MM.1S (cell line): ENCODE measurements at regions not wholly inside any gene's neighbourhood (a gene's known extent, or its start where the extent isn't known, plus 50 kb on each side); places are given as distances from the start of the nearest gene placed in this dataset.

Source experiments
- DNase-seq: peaks from one replicate; pipeline ENCODE4 v3.0.0-alpha.2; 2015
- H2AFZ ChIP-seq: fragments of 300-600 bp; sonication (generic); 2 replicates; pipeline ENCODE4 v1.6.0; 2016; ENCODE audit warnings: antibody characterized with exemption, low read length
- H3F3A ChIP-seq: fragments of 300-600 bp; sonication (generic); 2 replicates; pipeline ENCODE4 v1.6.1; 2016; ENCODE audit warnings: mild to moderate bottlenecking, antibody characterized with exemption, low read length, moderate library complexity, mixed read lengths; ENCODE audit not compliant: insufficient read depth
- H3K27ac ChIP-seq: fragments of 300-600 bp; sonication (generic); 2 replicates; pipeline ENCODE4 v1.5.1; 2016; ENCODE audit warnings: mild to moderate bottlenecking, low read length
- H3K27me3 ChIP-seq: fragments of 300-600 bp; sonication (generic); replicated peaks from 2 replicates; pipeline ENCODE4 v1.6.0; 2016; ENCODE audit warnings: low read length; ENCODE audit not compliant: insufficient read depth
- H3K36me3 ChIP-seq: fragments of 300-600 bp; sonication (generic); replicated peaks from 2 replicates; pipeline ENCODE4 v1.6.1; 2016; ENCODE audit warnings: mild to moderate bottlenecking, low read length, mixed read lengths; ENCODE audit not compliant: insufficient read depth
- H3K4me1 ChIP-seq: fragments of 300-600 bp; sonication (generic); 2 replicates; pipeline ENCODE4 v1.6.1; 2016; ENCODE audit warnings: low read length, mixed read lengths
- H3K4me2 ChIP-seq: fragments of 300-600 bp; sonication (generic); 2 replicates; pipeline ENCODE4 v1.6.0; 2016; ENCODE audit warnings: low read depth, low read length
- H3K4me3 ChIP-seq: fragments of 300-600 bp; sonication (generic); 2 replicates; pipeline ENCODE4 v1.5.1; 2016; ENCODE audit warnings: low read length, mixed read lengths
- H3K79me2 ChIP-seq: fragments of 300-600 bp; sonication (generic); 2 replicates; pipeline ENCODE4 v1.6.1; 2016; ENCODE audit warnings: mixed run types, low read length, mixed read lengths
- H3K9ac ChIP-seq: fragments of 300-600 bp; sonication (generic); 2 replicates; pipeline ENCODE4 v1.6.1; 2016; ENCODE audit warnings: low read length, mixed read lengths
- H3K9me2 ChIP-seq: fragments of 300-600 bp; sonication (generic); replicated peaks from 2 replicates; pipeline ENCODE4 v1.6.1; 2016; ENCODE audit warnings: mild to moderate bottlenecking, low read length, mixed read lengths; ENCODE audit not compliant: insufficient read depth
- H3K9me3 ChIP-seq: fragments of 300-600 bp; sonication (generic); replicated peaks from 2 replicates; pipeline ENCODE4 v1.6.1; 2016; ENCODE audit warnings: mild to moderate bottlenecking, low read length, mixed read lengths; ENCODE audit not compliant: insufficient read depth
- H4K20me1 ChIP-seq: fragments of 300-600 bp; sonication (generic); 2 replicates; pipeline ENCODE4 v1.6.1; 2016; ENCODE audit warnings: mild to moderate bottlenecking, low read length, moderate library complexity, mixed read lengths; ENCODE audit not compliant: insufficient read depth
- CTCF ChIP-seq: fragments of 300-600 bp; sonication (generic); IDR thresholded peaks from 2 replicates; pipeline ENCODE4 v1.5.1; 2016; ENCODE audit warnings: antibody characterized with exemption, low read length, mixed read lengths
- EZH2 ChIP-seq: fragments of 300-600 bp; sonication (generic); optimal IDR thresholded peaks from 2 replicates; pipeline ENCODE3; 2017; ENCODE audit warnings: low read depth, mild to moderate bottlenecking, antibody characterized with exemption, low read length, mixed read lengths
- EZH2phosphoT487 ChIP-seq: fragments of 300-600 bp; sonication (generic); IDR thresholded peaks from 2 replicates; pipeline ENCODE4 v1.6.1; 2018; ENCODE audit warnings: antibody characterized with exemption, low read length

- Histone ChIP-seq H3K9me3 (no peaks in the 10 kb centered on the region), H3K36me3 (no peaks in the 10 kb centered on the region), H3K9me2 (no peaks in the 10 kb centered on the region), H3K27ac (no peak overlapping the region), H3K4me1 (no peaks in the 10 kb centered on the region), H4K20me1 (no peaks in the 10 kb centered on the region), H3K4me2 (no peak overlapping the region), H3K79me2 (no peaks in the 10 kb centered on the region), H3K9ac (no peak overlapping the region), H3K27me3 (no peaks in the 10 kb centered on the region), H3K4me3 (no peak overlapping the region), H3F3A (no peaks in the 10 kb centered on the region), H2AFZ (no peak overlapping the region)
- TF ChIP-seq EZH2phosphoT487 (no peak), CTCF (no peak), EZH2 (no peak)
- no peak for DNase-seq
Measured at GRCh38 chr5:143886096-143886495, 74.1 kb downstream of the HMHB1 start.

- H3F3A ChIP-seq = no peaks in the 10 kb centered on the region
- H3K9me3 ChIP-seq = no peaks in the 10 kb centered on the region
- TF ChIP-seq EZH2phosphoT487 (no peak), EZH2 (no peak), CTCF (no peak)
- no peaks in the 10 kb centered on the region for H3K79me2 ChIP-seq
- H3K4me3 ChIP-seq = no peak overlapping the region
- H3K9me2 ChIP-seq = no peaks in the 10 kb centered on the region
- no peaks in the 10 kb centered on the region for H3K27me3 ChIP-seq
- no peak overlapping the region for H2AFZ ChIP-seq
- H3K4me2 ChIP-seq = no peak overlapping the region
- no peak overlapping the region for H3K27ac ChIP-seq
- no peaks in the 10 kb centered on the region for H3K4me1 ChIP-seq
- no peaks in the 10 kb centered on the region for H4K20me1 ChIP-seq
- DNase-seq = no peak
- H3K36me3 ChIP-seq = no peaks in the 10 kb centered on the region
- H3K9ac ChIP-seq = no peak overlapping the region
Measured at GRCh38 chr5:143886651-143887638, 75.0 kb downstream of the HMHB1 start.

GRCh38 chr5:143887903-143888665 is 76.1 kb downstream of the HMHB1 start:
- TF ChIP-seq CTCF = no peak
- TF ChIP-seq EZH2 = no peak
- TF ChIP-seq EZH2phosphoT487 = no peak
- H3K4me3 ChIP-seq = no peak overlapping the region
- H3K27me3 ChIP-seq = no peaks in the 10 kb centered on the region
- no peak overlapping the region for H2AFZ ChIP-seq
- no peaks in the 10 kb centered on the region for H3K9me2 ChIP-seq
- H4K20me1 ChIP-seq = no peaks in the 10 kb centered on the region
- H3K9ac ChIP-seq = no peak overlapping the region
- no peaks in the 10 kb centered on the region for H3K79me2 ChIP-seq
- DNase-seq = no peak
- no peak overlapping the region for H3K4me2 ChIP-seq
- H3K27ac ChIP-seq = no peak overlapping the region
- no peaks in the 10 kb centered on the region for H3K9me3 ChIP-seq
- no peaks in the 10 kb centered on the region for H3F3A ChIP-seq
- no peaks in the 10 kb centered on the region for H3K4me1 ChIP-seq
- no peaks in the 10 kb centered on the region for H3K36me3 ChIP-seq
